ENCODE measurements at regions not wholly inside any gene's neighbourhood (a gene's known extent, or its start where the extent isn't known, plus 50 kb on each side); places are given as distances from the start of the nearest gene placed in this dataset.

DNA sequence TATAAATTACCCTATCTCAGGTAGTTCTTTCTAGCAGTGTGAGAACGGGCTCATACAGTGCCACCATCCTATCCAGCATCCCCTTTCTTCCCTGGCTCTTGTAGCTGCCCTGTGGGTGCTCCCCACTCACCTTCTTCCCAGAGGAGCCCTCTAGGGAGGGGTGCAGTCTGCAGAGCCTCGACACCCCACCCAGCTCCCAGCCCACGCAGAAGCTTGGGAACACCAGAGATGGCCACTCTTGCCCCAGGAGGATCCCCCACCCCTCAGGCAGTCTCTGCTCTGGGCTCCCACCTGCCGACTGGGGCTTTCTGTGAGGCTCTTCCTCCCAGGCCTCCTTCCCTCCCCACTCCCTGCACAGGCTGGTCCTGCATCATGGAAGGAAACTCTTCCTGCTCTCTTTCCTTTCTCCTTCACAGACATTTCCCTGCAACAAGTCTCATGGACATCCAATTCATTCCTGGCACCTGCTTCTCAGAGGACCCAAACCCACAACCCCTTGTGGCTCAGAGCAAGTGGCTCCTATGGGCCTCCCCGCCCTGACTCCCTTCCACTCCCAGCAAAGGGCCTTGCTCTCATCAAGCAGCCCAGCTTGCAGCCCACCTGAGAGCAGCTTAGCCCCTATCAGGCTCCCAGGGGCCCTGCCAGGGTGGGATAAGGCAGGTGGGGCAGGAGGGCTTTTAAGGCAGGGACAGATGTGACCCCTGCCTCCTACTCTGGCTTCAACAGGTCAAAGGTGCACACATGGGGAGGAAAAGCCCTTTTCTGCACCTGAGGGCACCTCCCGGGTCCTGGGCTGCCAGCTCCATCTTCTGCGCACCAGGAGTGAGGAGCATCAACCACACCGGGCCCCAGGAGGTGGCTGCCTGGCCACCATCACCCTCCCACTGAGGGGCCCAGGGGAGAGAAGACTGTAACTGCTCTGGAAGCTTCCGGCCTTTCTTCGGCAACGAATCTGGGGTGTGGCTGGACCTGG, 263.8 kb upstream of the TNRC6C start:
- Mint-ChIP-seq H3K4me3 (no peak overlapping the region), H3K9me3 (no peaks in the 10 kb centered on the region), H3K27ac (no peak overlapping the region), H3K27me3 (ENCODE audit: low read depth) (peaks cover 44% of the 10 kb centered on the region), H3K4me1 (peaks cover 50% of the 10 kb centered on the region), H3K36me3 (no peaks in the 10 kb centered on the region)
- CTCF ChIA-PET, result no interaction called here
- ATAC-seq (no peak), DNase-seq (ENCODE audit: low spot score) (no peak)
- TF ChIP-seq NFATC4 (CRISPR knock-in tag; IDR thresholded peaks at IDR 0.05) (no peak), NR2C2 (CRISPR knock-in tag; IDR thresholded peaks at IDR 0.05) (peak; percentile 36; the same call in 1 of the 2 replicates), TEAD1 (CRISPR knock-in tag; IDR thresholded peaks at IDR 0.05) (no peak), JAZF1 (CRISPR knock-in tag; IDR thresholded peaks at IDR 0.05) (no peak)
- POLR2A ChIA-PET, result no interaction called here

DNA sequence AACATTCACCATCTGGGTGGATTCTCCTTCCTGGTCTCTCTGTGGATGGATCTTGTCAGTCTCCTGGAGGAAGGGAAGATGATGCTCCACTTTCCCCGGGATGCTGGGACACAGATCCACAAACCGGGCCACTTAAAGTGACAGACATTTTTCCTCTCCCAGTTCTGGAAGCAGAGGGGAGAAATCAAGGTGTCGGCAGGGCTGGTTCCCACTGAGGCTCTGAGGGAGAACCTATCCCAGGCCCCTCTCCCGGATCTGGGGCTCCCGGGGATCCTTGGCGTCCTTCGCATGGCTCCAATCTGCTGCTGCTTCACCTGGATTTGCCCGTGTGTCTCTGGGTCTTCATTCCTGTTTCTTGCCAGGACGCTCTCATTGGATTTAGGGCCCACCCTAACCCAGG, 263.1 kb upstream of the TNRC6C start:
- Mint-ChIP-seq H3K27ac (no peak overlapping the region), H3K4me3 (peak overlapping the region; percentile 72), H3K4me1 (peaks cover 48% of the 10 kb centered on the region), H3K9me3 (no peaks in the 10 kb centered on the region), H3K27me3 (ENCODE audit: low read depth) (peaks cover 44% of the 10 kb centered on the region), H3K36me3 (no peaks in the 10 kb centered on the region)
- ChIA-PET POLR2A (interaction anchor here (0.6 to 1.3 kb wide), 2 partner anchors 41 to 159 kb away, joined by 3 to 7 read pairs; no protein-coding TSS in a partner anchor), CTCF (interaction anchor here (1.1 kb wide), 1 partner anchor 153 kb away, joined by 3 read pairs; no protein-coding TSS in a partner anchor)
- ATAC-seq (no peak), DNase-seq (ENCODE audit: low spot score) (no peak)
- TF ChIP-seq, protein P1, sequence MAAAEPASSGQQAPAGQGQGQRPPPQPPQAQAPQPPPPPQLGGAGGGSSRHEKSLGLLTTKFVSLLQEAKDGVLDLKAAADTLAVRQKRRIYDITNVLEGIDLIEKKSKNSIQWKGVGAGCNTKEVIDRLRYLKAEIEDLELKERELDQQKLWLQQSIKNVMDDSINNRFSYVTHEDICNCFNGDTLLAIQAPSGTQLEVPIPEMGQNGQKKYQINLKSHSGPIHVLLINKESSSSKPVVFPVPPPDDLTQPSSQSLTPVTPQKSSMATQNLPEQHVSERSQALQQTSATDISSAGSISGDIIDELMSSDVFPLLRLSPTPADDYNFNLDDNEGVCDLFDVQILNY (CRISPR knock-in tag; IDR thresholded peaks at IDR 0.05), result no peak
- TF ChIP-seq, protein P2, sequence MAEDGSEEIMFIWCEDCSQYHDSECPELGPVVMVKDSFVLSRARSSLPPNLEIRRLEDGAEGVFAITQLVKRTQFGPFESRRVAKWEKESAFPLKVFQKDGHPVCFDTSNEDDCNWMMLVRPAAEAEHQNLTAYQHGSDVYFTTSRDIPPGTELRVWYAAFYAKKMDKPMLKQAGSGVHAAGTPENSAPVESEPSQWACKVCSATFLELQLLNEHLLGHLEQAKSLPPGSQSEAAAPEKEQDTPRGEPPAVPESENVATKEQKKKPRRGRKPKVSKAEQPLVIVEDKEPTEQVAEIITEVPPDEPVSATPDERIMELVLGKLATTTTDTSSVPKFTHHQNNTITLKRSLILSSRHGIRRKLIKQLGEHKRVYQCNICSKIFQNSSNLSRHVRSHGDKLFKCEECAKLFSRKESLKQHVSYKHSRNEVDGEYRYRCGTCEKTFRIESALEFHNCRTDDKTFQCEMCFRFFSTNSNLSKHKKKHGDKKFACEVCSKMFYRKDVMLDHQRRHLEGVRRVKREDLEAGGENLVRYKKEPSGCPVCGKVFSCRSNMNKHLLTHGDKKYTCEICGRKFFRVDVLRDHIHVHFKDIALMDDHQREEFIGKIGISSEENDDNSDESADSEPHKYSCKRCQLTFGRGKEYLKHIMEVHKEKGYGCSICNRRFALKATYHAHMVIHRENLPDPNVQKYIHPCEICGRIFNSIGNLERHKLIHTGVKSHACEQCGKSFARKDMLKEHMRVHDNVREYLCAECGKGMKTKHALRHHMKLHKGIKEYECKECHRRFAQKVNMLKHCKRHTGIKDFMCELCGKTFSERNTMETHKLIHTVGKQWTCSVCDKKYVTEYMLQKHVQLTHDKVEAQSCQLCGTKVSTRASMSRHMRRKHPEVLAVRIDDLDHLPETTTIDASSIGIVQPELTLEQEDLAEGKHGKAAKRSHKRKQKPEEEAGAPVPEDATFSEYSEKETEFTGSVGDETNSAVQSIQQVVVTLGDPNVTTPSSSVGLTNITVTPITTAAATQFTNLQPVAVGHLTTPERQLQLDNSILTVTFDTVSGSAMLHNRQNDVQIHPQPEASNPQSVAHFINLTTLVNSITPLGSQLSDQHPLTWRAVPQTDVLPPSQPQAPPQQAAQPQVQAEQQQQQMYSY (CRISPR knock-in tag; IDR thresholded peaks at IDR 0.05), result no peak
- TF ChIP-seq SOX15 (CRISPR knock-in tag; IDR thresholded peaks at IDR 0.05), result no peak
- no peak for TF ChIP-seq ZNF423 (CRISPR knock-in tag; IDR thresholded peaks at IDR 0.05)
- no peak for TF ChIP-seq NFYB (CRISPR knock-in tag; conservative IDR thresholded peaks at IDR 0.05; ENCODE audit: low read depth)
- TF ChIP-seq, protein P3, sequence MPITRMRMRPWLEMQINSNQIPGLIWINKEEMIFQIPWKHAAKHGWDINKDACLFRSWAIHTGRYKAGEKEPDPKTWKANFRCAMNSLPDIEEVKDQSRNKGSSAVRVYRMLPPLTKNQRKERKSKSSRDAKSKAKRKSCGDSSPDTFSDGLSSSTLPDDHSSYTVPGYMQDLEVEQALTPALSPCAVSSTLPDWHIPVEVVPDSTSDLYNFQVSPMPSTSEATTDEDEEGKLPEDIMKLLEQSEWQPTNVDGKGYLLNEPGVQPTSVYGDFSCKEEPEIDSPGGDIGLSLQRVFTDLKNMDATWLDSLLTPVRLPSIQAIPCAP (CRISPR knock-in tag; IDR thresholded peaks at IDR 0.05), result no peak

DNA sequence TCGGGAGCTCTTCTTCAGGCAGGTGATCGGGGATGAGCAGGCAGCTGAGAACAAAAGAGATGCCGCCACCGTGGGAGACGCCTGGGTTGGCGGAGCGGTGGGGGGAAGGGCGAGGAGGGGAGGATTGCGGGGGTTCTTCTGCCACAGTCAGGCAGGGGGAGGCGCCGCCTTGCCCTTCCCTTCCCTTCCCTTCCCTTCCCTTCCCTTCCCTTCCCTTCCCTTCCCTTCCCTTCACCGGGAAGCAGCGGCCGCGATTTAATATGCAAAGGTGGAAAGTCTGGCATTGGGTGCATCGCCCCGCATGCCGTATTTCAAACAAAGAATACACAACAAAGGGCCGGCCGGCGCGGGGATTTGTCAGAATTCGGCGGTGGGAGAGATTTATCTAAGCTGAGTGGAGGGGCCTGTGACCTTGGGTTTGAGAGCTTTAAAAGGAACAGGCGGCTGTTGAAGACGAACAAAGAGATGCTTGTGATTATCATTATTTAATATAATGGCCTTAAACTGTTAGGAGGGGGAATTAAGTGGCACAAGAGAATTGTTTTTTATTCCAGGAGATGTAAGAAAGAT, 262.3 kb upstream of the TNRC6C start:
- POLR2A ChIA-PET, result interaction anchor here (0.6 to 1.3 kb wide), 3 partner anchors 13 to 158 kb away, joined by 3 to 7 read pairs (median 3); no protein-coding TSS in a partner anchor
- DNase-seq (ENCODE audit: low spot score), result peak; percentile 38
- TF ChIP-seq, protein P2 (CRISPR knock-in tag; IDR thresholded peaks at IDR 0.05), result no peak
- TF ChIP-seq, protein P4, sequence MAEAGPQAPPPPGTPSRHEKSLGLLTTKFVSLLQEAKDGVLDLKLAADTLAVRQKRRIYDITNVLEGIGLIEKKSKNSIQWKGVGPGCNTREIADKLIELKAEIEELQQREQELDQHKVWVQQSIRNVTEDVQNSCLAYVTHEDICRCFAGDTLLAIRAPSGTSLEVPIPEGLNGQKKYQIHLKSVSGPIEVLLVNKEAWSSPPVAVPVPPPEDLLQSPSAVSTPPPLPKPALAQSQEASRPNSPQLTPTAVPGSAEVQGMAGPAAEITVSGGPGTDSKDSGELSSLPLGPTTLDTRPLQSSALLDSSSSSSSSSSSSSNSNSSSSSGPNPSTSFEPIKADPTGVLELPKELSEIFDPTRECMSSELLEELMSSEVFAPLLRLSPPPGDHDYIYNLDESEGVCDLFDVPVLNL (CRISPR knock-in tag; IDR thresholded peaks at IDR 0.05; ENCODE audit: borderline replicate concordance, low read depth), result no peak
- TF ChIP-seq, protein P5, sequence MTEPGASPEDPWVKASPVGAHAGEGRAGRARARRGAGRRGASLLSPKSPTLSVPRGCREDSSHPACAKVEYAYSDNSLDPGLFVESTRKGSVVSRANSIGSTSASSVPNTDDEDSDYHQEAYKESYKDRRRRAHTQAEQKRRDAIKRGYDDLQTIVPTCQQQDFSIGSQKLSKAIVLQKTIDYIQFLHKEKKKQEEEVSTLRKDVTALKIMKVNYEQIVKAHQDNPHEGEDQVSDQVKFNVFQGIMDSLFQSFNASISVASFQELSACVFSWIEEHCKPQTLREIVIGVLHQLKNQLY (CRISPR knock-in tag; IDR thresholded peaks at IDR 0.05), result no peak
- TF ChIP-seq, protein P6, sequence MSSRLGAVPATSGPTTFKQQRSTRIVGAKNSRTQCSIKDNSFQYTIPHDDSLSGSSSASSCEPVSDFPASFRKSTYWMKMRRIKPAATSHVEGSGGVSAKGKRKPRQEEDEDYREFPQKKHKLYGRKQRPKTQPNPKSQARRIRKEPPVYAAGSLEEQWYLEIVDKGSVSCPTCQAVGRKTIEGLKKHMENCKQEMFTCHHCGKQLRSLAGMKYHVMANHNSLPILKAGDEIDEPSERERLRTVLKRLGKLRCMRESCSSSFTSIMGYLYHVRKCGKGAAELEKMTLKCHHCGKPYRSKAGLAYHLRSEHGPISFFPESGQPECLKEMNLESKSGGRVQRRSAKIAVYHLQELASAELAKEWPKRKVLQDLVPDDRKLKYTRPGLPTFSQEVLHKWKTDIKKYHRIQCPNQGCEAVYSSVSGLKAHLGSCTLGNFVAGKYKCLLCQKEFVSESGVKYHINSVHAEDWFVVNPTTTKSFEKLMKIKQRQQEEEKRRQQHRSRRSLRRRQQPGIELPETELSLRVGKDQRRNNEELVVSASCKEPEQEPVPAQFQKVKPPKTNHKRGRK (CRISPR knock-in tag; IDR thresholded peaks at IDR 0.05; ENCODE audit: borderline replicate concordance), result no peak
- TF ChIP-seq GTF2I (CRISPR knock-in tag; conservative IDR thresholded peaks at IDR 0.05) (no peak), FOXJ3 (CRISPR knock-in tag; IDR thresholded peaks at IDR 0.05; ENCODE audit: borderline replicate concordance) (no peak)

More for the DNA sequence above, 262.3 kb upstream of the TNRC6C start:
- ATAC-seq, result no peak; the same call in 1 of the 2 replicates
- H3K27me3 Mint-ChIP-seq (ENCODE audit: low read depth), result peaks cover 44% of the 10 kb centered on the region
- no peak overlapping the region for H3K27ac Mint-ChIP-seq
- CTCF ChIA-PET, result interaction anchor here (1.0 to 1.8 kb wide), 3 partner anchors 41 to 153 kb away, joined by 3 to 4 read pairs (median 3); no protein-coding TSS in a partner anchor
- no peaks in the 10 kb centered on the region for H3K36me3 Mint-ChIP-seq
- H3K4me1 Mint-ChIP-seq, result peaks cover 52% of the 10 kb centered on the region
- H3K9me3 Mint-ChIP-seq, result no peaks in the 10 kb centered on the region; the same call in 1 of the 2 replicates
- peak overlapping the region; percentile 72 for H3K4me3 Mint-ChIP-seq

All from WTC11 (cell line).